ENCODE measurements at regions not wholly inside any gene's neighbourhood (a gene's known extent, or its start where the extent isn't known, plus 50 kb on each side); places are given as distances from the start of the nearest gene placed in this dataset.
"Not testable (repeated sequence)": the region's sequence is repeated elsewhere in the genome, so short reads cannot be mapped to it uniquely, and the experiment has no call there.

- TF ChIP-seq CTCF (IDR thresholded peaks at IDR 0.05; ENCODE audit: low read depth, low read length, missing control alignments) = no peak
- no peak for DNase-seq (ENCODE audit: low read depth)
- H3K4me3 ChIP-seq (ENCODE audit: low read depth, low read length) = no peak overlapping the region
Observed at GRCh38 chr18:70582981-70583380, 294.1 kb downstream of the SOCS6 start.

- DNase-seq (ENCODE audit: low read depth) = no peak
- TF ChIP-seq CTCF (IDR thresholded peaks at IDR 0.05; ENCODE audit: low read depth, low read length, missing control alignments) = peak; percentile 37
- H3K4me3 ChIP-seq (ENCODE audit: low read depth, low read length) = no peak overlapping the region
Observed at GRCh38 chr18:70578480-70578879, 289.6 kb downstream of the SOCS6 start.

GRCh38 chr18:70577023-70577420 is 288.2 kb downstream of the SOCS6 start:
- no peak for DNase-seq (ENCODE audit: low read depth)
- no peak for TF ChIP-seq CTCF (IDR thresholded peaks at IDR 0.05; ENCODE audit: low read depth, low read length, missing control alignments)

GRCh38 chr18:70576276-70577022 is 287.6 kb downstream of the SOCS6 start:
- no peak for DNase-seq (ENCODE audit: low read depth)
- no peak overlapping the region for H3K4me3 ChIP-seq (ENCODE audit: low read depth, low read length)
- no peak for TF ChIP-seq CTCF (IDR thresholded peaks at IDR 0.05; ENCODE audit: low read depth, low read length, missing control alignments)

More at GRCh38 chr18:70577023-70577420, 288.2 kb downstream of the SOCS6 start:
- no peak overlapping the region for H3K4me3 ChIP-seq (ENCODE audit: low read depth, low read length)

- DNase-seq (ENCODE audit: low read depth); H3K4me3 ChIP-seq (ENCODE audit: low read depth, low read length): not testable (repeated sequence)
Observed at GRCh38 chr18:70574951-70575350, 286.1 kb downstream of the SOCS6 start.

GRCh38 chr18:70569647-70570046 is 280.8 kb downstream of the SOCS6 start:
- H3K4me3 ChIP-seq (ENCODE audit: low read depth, low read length); DNase-seq (ENCODE audit: low read depth): not testable (repeated sequence)

- no peak overlapping the region for H3K4me3 ChIP-seq (ENCODE audit: low read depth, low read length)
- DNase-seq (ENCODE audit: low read depth) = no peak
- no peak for TF ChIP-seq CTCF (IDR thresholded peaks at IDR 0.05; ENCODE audit: low read depth, low read length, missing control alignments)
Observed at GRCh38 chr18:70559446-70559845, 270.6 kb downstream of the SOCS6 start.

- H3K4me3 ChIP-seq (ENCODE audit: low read depth, low read length) = no peak overlapping the region
- no peak for DNase-seq (ENCODE audit: low read depth)
- no peak for TF ChIP-seq CTCF (IDR thresholded peaks at IDR 0.05; ENCODE audit: low read depth, low read length, missing control alignments)
Observed at GRCh38 chr18:70558371-70558770, 269.5 kb downstream of the SOCS6 start.
